H9 (cell line): ENCODE measurements at regions not wholly inside any gene's neighbourhood (a gene's known extent, or its start where the extent isn't known, plus 50 kb on each side); places are given as distances from the start of the nearest gene placed in this dataset.

ENCODE experiments used
- DNase-seq: peaks from one replicate; pipeline ENCODE4 v3.0.0-alpha.2; 2017
- H2AFZ ChIP-seq: one replicate; pipeline ENCODE4 v1.6.1; 2013; ENCODE audit warnings: mild to moderate bottlenecking, low read length, control low read depth, moderate library complexity
- H2AK5ac ChIP-seq: 2 replicates; pipeline ENCODE4 v1.6.1; 2013; ENCODE audit warnings: low read length, control low read depth, mixed read lengths; ENCODE audit not compliant: insufficient read length
- H2BK120ac ChIP-seq: one replicate; pipeline ENCODE4 v1.6.1; 2013; ENCODE audit warnings: low read depth, mild to moderate bottlenecking, low read length, control low read depth, inconsistent platforms; ENCODE audit not compliant: poor library complexity, severe bottlenecking
- H2BK12ac ChIP-seq: 2 replicates; pipeline ENCODE4 v1.6.1; 2013; ENCODE audit warnings: low read length, control low read depth, mixed read lengths, low read depth; ENCODE audit not compliant: insufficient read length
- H2BK15ac ChIP-seq: 2 replicates; pipeline ENCODE4 v1.6.1; 2013; ENCODE audit warnings: low read depth, low read length, control low read depth
- H2BK20ac ChIP-seq: one replicate; pipeline ENCODE4 v1.6.1; 2013; ENCODE audit warnings: low read depth, mild to moderate bottlenecking, low read length, control low read depth, inconsistent platforms; ENCODE audit not compliant: poor library complexity, severe bottlenecking
- H2BK5ac ChIP-seq: 2 replicates; pipeline ENCODE4 v1.6.1; 2013; ENCODE audit warnings: low read length, control low read depth, mixed read lengths; ENCODE audit not compliant: insufficient read length
- H3K14ac ChIP-seq: 2 replicates; pipeline ENCODE4 v1.6.1; 2013; ENCODE audit warnings: low read length, control low read depth; ENCODE audit not compliant: insufficient read depth
- H3K18ac ChIP-seq: 2 replicates; pipeline ENCODE4 v1.6.1; 2013; ENCODE audit warnings: low read depth, mild to moderate bottlenecking, mixed read lengths, low read length, control low read depth; ENCODE audit not compliant: insufficient read length
- H3K23ac ChIP-seq: 2 replicates; pipeline ENCODE4 v1.6.1; 2013; ENCODE audit warnings: low read length, control low read depth, mixed read lengths, low read depth; ENCODE audit not compliant: insufficient read length
- H3K23me2 ChIP-seq: 2 replicates; pipeline ENCODE4 v1.6.1; 2013; ENCODE audit warnings: low read depth, mild to moderate bottlenecking, mixed read lengths, low read length, control low read depth; ENCODE audit not compliant: insufficient read length, poor library complexity, severe bottlenecking
- H3K27ac ChIP-seq: 2 replicates; pipeline ENCODE4 v1.5.1; 2013; ENCODE audit warnings: low read length, control low read depth, mixed read lengths, low read depth; ENCODE audit not compliant: insufficient read length
- H3K27me3 ChIP-seq: 2 replicates; pipeline ENCODE4 v1.6.1; 2013; ENCODE audit warnings: low read length, control low read depth, inconsistent platforms; ENCODE audit not compliant: insufficient read depth
- H3K4ac ChIP-seq: 2 replicates; pipeline ENCODE4 v1.6.1; 2013; ENCODE audit warnings: low read depth, mild to moderate bottlenecking, control low read depth, inconsistent platforms, low read length, moderate library complexity
- H3K4me1 ChIP-seq: 2 replicates; pipeline ENCODE4 v1.6.1; 2013; ENCODE audit warnings: low read length, control low read depth, inconsistent platforms; ENCODE audit not compliant: insufficient read depth
- H3K4me2 ChIP-seq: 2 replicates; pipeline ENCODE4 v1.6.1; 2013; ENCODE audit warnings: low read length, control low read depth, mixed read lengths; ENCODE audit not compliant: insufficient read length, insufficient read depth
- H3K56ac ChIP-seq: 2 replicates; pipeline ENCODE4 v1.6.1; 2013; ENCODE audit warnings: low read depth, mild to moderate bottlenecking, mixed read lengths, low read length, control low read depth; ENCODE audit not compliant: insufficient read length
- H3K79me1 ChIP-seq: 2 replicates; pipeline ENCODE4 v1.6.1; 2013; ENCODE audit warnings: low read depth, mild to moderate bottlenecking, moderate library complexity, low read length, control low read depth, inconsistent platforms; ENCODE audit not compliant: insufficient read depth, poor library complexity, severe bottlenecking
- H3K79me2 ChIP-seq: 2 replicates; pipeline ENCODE4 v1.6.1; 2013; ENCODE audit warnings: low read length, control low read depth, inconsistent platforms; ENCODE audit not compliant: insufficient read depth
- H3K9ac ChIP-seq: 2 replicates; pipeline ENCODE4 v1.6.1; 2013; ENCODE audit warnings: low read length, control low read depth, mixed read lengths; ENCODE audit not compliant: insufficient read length; ENCODE audit errors: extremely low read depth
- H3K9me3 ChIP-seq: one replicate; pipeline ENCODE4 v1.6.1; 2013; ENCODE audit warnings: low read depth, low read length, inconsistent platforms; ENCODE audit not compliant: control insufficient read depth
- H3T11ph ChIP-seq: one replicate; pipeline ENCODE4 v1.6.1; 2013; ENCODE audit warnings: mild to moderate bottlenecking, low read length, control low read depth, inconsistent platforms
- H4K20me1 ChIP-seq: one replicate; pipeline ENCODE4 v1.6.1; 2013; ENCODE audit not compliant: control insufficient read depth, insufficient read length, insufficient read depth
- H4K5ac ChIP-seq: 2 replicates; pipeline ENCODE4 v1.6.1; 2013; ENCODE audit warnings: low read depth, mild to moderate bottlenecking, mixed read lengths, low read length, control low read depth; ENCODE audit not compliant: insufficient read length
- H4K8ac ChIP-seq: replicated peaks from 2 replicates; pipeline ENCODE4 v1.6.1; 2013; ENCODE audit warnings: low read length, control low read depth, mixed read lengths, low read depth; ENCODE audit not compliant: insufficient read length
- H4K91ac ChIP-seq: 2 replicates; pipeline ENCODE4 v1.6.1; 2013; ENCODE audit warnings: low read depth, mild to moderate bottlenecking, moderate library complexity, mixed read lengths, low read length, control low read depth; ENCODE audit not compliant: insufficient read length
- H3K27ac Mint-ChIP-seq, 3 experiments: 2 replicates in 2 of 3; 3 replicates in 1 of 3; pipeline ENCODE4 v1.8.0; 2020 to 2021; ENCODE audit warnings: mixed read lengths in 3 of 3, mild to moderate bottlenecking in 1 of 3, moderate library complexity in 1 of 3
- H3K27me3 Mint-ChIP-seq: 2 replicates; pipeline ENCODE4 v1.8.0; 2021; ENCODE audit warnings: low read depth, mild to moderate bottlenecking, moderate library complexity, mixed read lengths
- H3K36me3 Mint-ChIP-seq, 3 experiments: 2 replicates in 2 of 3; 3 replicates in 1 of 3; pipeline ENCODE4 v1.8.0; 2020 to 2021; ENCODE audit warnings: low read depth in 3 of 3, mixed read lengths in 3 of 3; ENCODE audit not compliant: insufficient read depth in 1 of 3
- H3K4me1 Mint-ChIP-seq, 2 experiments: 2 replicates each; pipeline ENCODE4 v1.8.0; 2020; ENCODE audit warnings: mixed read lengths in 2 of 2
- H3K4me3 Mint-ChIP-seq, 2 experiments: 2 replicates in 1 of 2; 3 replicates in 1 of 2; pipeline ENCODE4 v1.8.0; 2020 to 2021; ENCODE audit warnings: mild to moderate bottlenecking in 2 of 2, mixed read lengths in 2 of 2, moderate library complexity in 1 of 2
- H3K9me3 Mint-ChIP-seq, 2 experiments: 2 replicates in 1 of 2; 3 replicates in 1 of 2; pipeline ENCODE4 v1.8.0; 2020; ENCODE audit warnings: mild to moderate bottlenecking in 2 of 2, mixed read lengths in 2 of 2, moderate library complexity in 1 of 2
- CTCF ChIP-seq: fragments of 200-600 bp; sonication (generic); conservative IDR thresholded peaks from 3 replicates; pipeline ENCODE4 v1.8.0; 2021; ENCODE audit warnings: antibody characterized with exemption, mild to moderate bottlenecking
- WGBS: extraction: QIAGEN DNeasy Blood & Tissue Kit; methylation state at CpG from one replicate; pipeline ENCODE4 v1.1.7; 2013; ENCODE audit warnings: missing lambda C conversion rate, low lambda C conversion rate, mixed read lengths; ENCODE audit not compliant: insufficient read length; ENCODE audit errors: extremely low coverage; 5-methylcytosine and 5-hydroxymethylcytosine counted together

DNA sequence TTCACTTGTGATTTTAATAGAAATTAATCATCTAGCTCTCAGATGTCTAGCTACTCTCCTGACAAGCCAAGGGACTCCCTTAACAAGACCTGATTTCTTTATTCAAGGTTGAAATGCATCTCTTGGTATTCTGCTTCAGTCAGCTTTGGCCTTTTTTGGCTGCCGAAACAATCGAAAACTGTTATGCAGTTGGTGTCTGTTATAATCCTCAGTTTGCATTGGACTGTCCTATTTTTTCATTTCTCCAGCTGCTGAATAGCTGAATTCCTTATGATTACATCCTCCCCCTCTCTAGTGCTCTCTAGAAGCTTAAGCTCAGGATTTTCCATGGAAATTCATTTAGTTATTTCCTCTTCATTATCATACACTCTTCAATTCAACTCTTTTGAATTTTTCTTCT is 177.2 kb downstream of the TRIML1 start:
- Histone ChIP-seq H2BK120ac (no peak overlapping the region), H3K9ac (no peak overlapping the region), H2BK5ac (no peak overlapping the region), H3K14ac (no peak overlapping the region), H4K5ac (no peak overlapping the region), H3K27me3 (no peaks in the 10 kb centered on the region), H2BK15ac (no peak overlapping the region), H2AFZ (no peak overlapping the region), H3K4me2 (no peak overlapping the region), H2BK12ac (no peak overlapping the region), H3K56ac (no peak overlapping the region), H3K4ac (no peak overlapping the region), H3K23me2 (no peaks in the 10 kb centered on the region), H2AK5ac (no peak overlapping the region), H3K79me2 (no peaks in the 10 kb centered on the region), H3K79me1 (no peaks in the 10 kb centered on the region), H4K20me1 (no peaks in the 10 kb centered on the region), H4K8ac (no peak overlapping the region), H3K9me3 (no peaks in the 10 kb centered on the region), H3K23ac (no peak overlapping the region), H3T11ph (no peak overlapping the region), H4K91ac (no peak overlapping the region), H3K18ac (no peak overlapping the region), H2BK20ac (no peak overlapping the region), H3K4me1 (no peaks in the 10 kb centered on the region), H3K27ac (no peak overlapping the region)
- Mint-ChIP-seq H3K27ac (no peak overlapping the region), H3K4me1 (peaks cover 8 to 9% of the 10 kb centered on the region in 2 experiments), H3K9me3 (no peaks in the 10 kb centered on the region; a peak in 2 of 5 replicates), H3K27me3 (no peaks in the 10 kb centered on the region; the same call in 1 of the 2 replicates), H3K4me3 (no peak overlapping the region), H3K36me3 (peaks cover 0 to 1% (median 0%) of the 10 kb centered on the region in 3 experiments; a peak in 1 of 7 replicates)
- no peak for DNase-seq
- TF ChIP-seq CTCF: no peak
- no CpG with 5 or more reads among the region's 2 CpGs for WGBS
